ENCODE measurements at regions not wholly inside any gene's neighbourhood (a gene's known extent, or its start where the extent isn't known, plus 50 kb on each side); places are given as distances from the start of the nearest gene placed in this dataset.
"Not testable (repeated sequence)": the region's sequence is repeated elsewhere in the genome, so short reads cannot be mapped to it uniquely, and the experiment has no call there.

DNA sequence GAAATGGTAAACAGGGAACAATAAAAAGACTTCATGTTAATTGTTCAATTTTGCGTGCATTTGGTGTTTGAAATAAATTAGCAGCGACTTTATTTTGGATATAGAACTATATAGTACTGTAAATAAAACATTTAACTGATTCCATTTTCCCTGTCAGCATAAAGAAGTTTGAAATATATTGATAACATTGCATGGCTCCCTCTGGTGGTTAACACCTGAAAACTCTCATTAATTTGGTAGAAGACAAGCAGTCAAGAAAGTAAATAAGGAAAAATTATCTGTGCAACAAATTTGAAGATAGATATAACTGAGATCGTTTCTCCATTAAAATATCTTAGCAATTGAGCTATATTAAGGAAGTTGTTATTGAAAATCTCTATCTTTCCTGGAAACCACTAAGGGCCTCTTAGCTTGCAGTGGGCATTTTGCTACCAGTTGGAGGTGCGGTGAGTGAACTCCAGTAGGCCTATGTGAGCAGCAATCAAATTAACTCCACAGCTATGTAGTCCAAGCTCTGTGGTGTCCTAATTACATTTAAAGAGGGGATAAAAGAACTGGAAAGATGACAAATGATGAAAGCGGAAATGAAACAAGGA is 435.7 kb upstream of the FKBP1C start:
- TF ChIP-seq, protein P1, sequence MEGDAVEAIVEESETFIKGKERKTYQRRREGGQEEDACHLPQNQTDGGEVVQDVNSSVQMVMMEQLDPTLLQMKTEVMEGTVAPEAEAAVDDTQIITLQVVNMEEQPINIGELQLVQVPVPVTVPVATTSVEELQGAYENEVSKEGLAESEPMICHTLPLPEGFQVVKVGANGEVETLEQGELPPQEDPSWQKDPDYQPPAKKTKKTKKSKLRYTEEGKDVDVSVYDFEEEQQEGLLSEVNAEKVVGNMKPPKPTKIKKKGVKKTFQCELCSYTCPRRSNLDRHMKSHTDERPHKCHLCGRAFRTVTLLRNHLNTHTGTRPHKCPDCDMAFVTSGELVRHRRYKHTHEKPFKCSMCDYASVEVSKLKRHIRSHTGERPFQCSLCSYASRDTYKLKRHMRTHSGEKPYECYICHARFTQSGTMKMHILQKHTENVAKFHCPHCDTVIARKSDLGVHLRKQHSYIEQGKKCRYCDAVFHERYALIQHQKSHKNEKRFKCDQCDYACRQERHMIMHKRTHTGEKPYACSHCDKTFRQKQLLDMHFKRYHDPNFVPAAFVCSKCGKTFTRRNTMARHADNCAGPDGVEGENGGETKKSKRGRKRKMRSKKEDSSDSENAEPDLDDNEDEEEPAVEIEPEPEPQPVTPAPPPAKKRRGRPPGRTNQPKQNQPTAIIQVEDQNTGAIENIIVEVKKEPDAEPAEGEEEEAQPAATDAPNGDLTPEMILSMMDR (IDR thresholded peaks at IDR 0.05): peak; percentile 44
- Histone ChIP-seq H3K27ac (no peak overlapping the region), H3K27me3 (no peaks in the 10 kb centered on the region), H3K4me3 (no peak overlapping the region), H3K4me1 (no peaks in the 10 kb centered on the region), H3K9ac (ENCODE audit: low read depth in 2 of 2, low read length in 2 of 2) (no peak overlapping the region), H3K9me3 (no peaks in the 10 kb centered on the region), H3K36me3 (no peaks in the 10 kb centered on the region)
- DNase-seq: no peak
- intact Hi-C loops (cut with DNase I): no loop called here

- H3K27ac ChIP-seq; H3K4me3 ChIP-seq; H3K9me3 ChIP-seq; intact Hi-C loops (cut with DNase I); H3K27me3 ChIP-seq; H3K4me1 ChIP-seq; H3K9ac ChIP-seq (ENCODE audit: low read depth in 2 of 2, low read length in 2 of 2); DNase-seq; H3K36me3 ChIP-seq: not testable (repeated sequence)
Measured at GRCh38 chr6:62766174-62766573, 445.1 kb upstream of the FKBP1C start.

DNA sequence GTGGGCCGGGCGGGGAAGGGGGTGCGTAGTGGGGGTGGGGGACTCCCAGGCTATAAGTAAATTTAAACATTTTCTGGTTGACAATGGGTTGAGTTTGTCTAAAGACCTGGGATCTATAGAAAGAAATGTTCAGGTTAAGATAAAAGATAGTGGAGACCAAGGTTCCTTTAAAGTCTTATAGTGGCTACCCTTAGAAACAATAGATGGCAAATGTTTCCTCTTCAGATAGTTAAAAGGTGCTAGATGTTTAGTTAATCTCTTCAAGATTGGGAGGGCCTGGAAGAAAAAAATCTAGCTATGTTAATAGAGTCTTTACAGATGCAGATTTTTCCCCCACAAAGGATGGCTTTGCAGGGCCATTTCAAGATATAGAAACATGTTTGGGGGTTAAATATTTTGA is 446.4 kb upstream of the FKBP1C start:
- intact Hi-C loops (cut with DNase I): no loop called here
- no peak for DNase-seq

GRCh38 chr6:62763125-62763912 is 447.9 kb upstream of the FKBP1C start:
- intact Hi-C loops (cut with DNase I): no loop called here
- no peaks in the 10 kb centered on the region for H3K9me3 ChIP-seq
- no peak overlapping the region for H3K27ac ChIP-seq
- no peak overlapping the region for H3K4me3 ChIP-seq
- no peak for DNase-seq
- H3K9ac ChIP-seq (ENCODE audit: low read depth in 2 of 2, low read length in 2 of 2): no peak overlapping the region
- no peaks in the 10 kb centered on the region for H3K36me3 ChIP-seq
- no peaks in the 10 kb centered on the region for H3K4me1 ChIP-seq
- TF ChIP-seq, protein P1 (IDR thresholded peaks at IDR 0.05): no peak
- H3K27me3 ChIP-seq: no peaks in the 10 kb centered on the region

More for the DNA sequence above, 446.4 kb upstream of the FKBP1C start:
- H3K9ac ChIP-seq (ENCODE audit: low read depth in 2 of 2, low read length in 2 of 2): no peak overlapping the region
- no peaks in the 10 kb centered on the region for H3K4me1 ChIP-seq
- no peaks in the 10 kb centered on the region for H3K27me3 ChIP-seq
- H3K4me3 ChIP-seq: no peak overlapping the region
- TF ChIP-seq, protein P1 (IDR thresholded peaks at IDR 0.05): no peak
- H3K27ac ChIP-seq: no peak overlapping the region
- no peaks in the 10 kb centered on the region for H3K9me3 ChIP-seq
- no peaks in the 10 kb centered on the region for H3K36me3 ChIP-seq

GRCh38 chr6:62746968-62747367 is 460.9 kb upstream of the KHDRBS2 start:
- TF ChIP-seq, protein P1 (IDR thresholded peaks at IDR 0.05): no peak
- Histone ChIP-seq H3K4me3 (no peak overlapping the region), H3K27me3 (no peaks in the 10 kb centered on the region), H3K9ac (ENCODE audit: low read depth in 2 of 2, low read length in 2 of 2) (no peak overlapping the region), H3K36me3 (no peaks in the 10 kb centered on the region), H3K4me1 (no peaks in the 10 kb centered on the region), H3K9me3 (no peaks in the 10 kb centered on the region), H3K27ac (no peak overlapping the region)
- intact Hi-C loops (cut with DNase I): no loop called here
- DNase-seq: no peak

GRCh38 chr6:62746161-62746560 is 460.1 kb upstream of the KHDRBS2 start:
- DNase-seq: no peak
- no peaks in the 10 kb centered on the region for H3K4me1 ChIP-seq
- H3K27ac ChIP-seq: no peak overlapping the region
- H3K9ac ChIP-seq (ENCODE audit: low read depth in 2 of 2, low read length in 2 of 2): no peak overlapping the region
- H3K27me3 ChIP-seq: no peaks in the 10 kb centered on the region
- H3K9me3 ChIP-seq: no peaks in the 10 kb centered on the region
- TF ChIP-seq, protein P1 (IDR thresholded peaks at IDR 0.05): no peak
- H3K4me3 ChIP-seq: no peak overlapping the region
- intact Hi-C loops (cut with DNase I): no loop called here
- H3K36me3 ChIP-seq: no peaks in the 10 kb centered on the region

All from colonic mucosa (tissue), 4 donors.